MM.1S (cell line): ENCODE measurements at regions not wholly inside any gene's neighbourhood (a gene's known extent, or its start where the extent isn't known, plus 50 kb on each side); places are given as distances from the start of the nearest gene placed in this dataset.

Experiments
- DNase-seq: peaks from one replicate; pipeline ENCODE4 v3.0.0-alpha.2; 2015
- H2AFZ ChIP-seq: fragments of 300-600 bp; sonication (generic); 2 replicates; pipeline ENCODE4 v1.6.0; 2016; ENCODE audit warnings: antibody characterized with exemption, low read length
- H3F3A ChIP-seq: fragments of 300-600 bp; sonication (generic); 2 replicates; pipeline ENCODE4 v1.6.1; 2016; ENCODE audit warnings: mild to moderate bottlenecking, antibody characterized with exemption, low read length, moderate library complexity, mixed read lengths; ENCODE audit not compliant: insufficient read depth
- H3K27ac ChIP-seq: fragments of 300-600 bp; sonication (generic); 2 replicates; pipeline ENCODE4 v1.5.1; 2016; ENCODE audit warnings: mild to moderate bottlenecking, low read length
- H3K27me3 ChIP-seq: fragments of 300-600 bp; sonication (generic); replicated peaks from 2 replicates; pipeline ENCODE4 v1.6.0; 2016; ENCODE audit warnings: low read length; ENCODE audit not compliant: insufficient read depth
- H3K36me3 ChIP-seq: fragments of 300-600 bp; sonication (generic); replicated peaks from 2 replicates; pipeline ENCODE4 v1.6.1; 2016; ENCODE audit warnings: mild to moderate bottlenecking, low read length, mixed read lengths; ENCODE audit not compliant: insufficient read depth
- H3K4me1 ChIP-seq: fragments of 300-600 bp; sonication (generic); 2 replicates; pipeline ENCODE4 v1.6.1; 2016; ENCODE audit warnings: low read length, mixed read lengths
- H3K4me2 ChIP-seq: fragments of 300-600 bp; sonication (generic); 2 replicates; pipeline ENCODE4 v1.6.0; 2016; ENCODE audit warnings: low read depth, low read length
- H3K4me3 ChIP-seq: fragments of 300-600 bp; sonication (generic); 2 replicates; pipeline ENCODE4 v1.5.1; 2016; ENCODE audit warnings: low read length, mixed read lengths
- H3K79me2 ChIP-seq: fragments of 300-600 bp; sonication (generic); 2 replicates; pipeline ENCODE4 v1.6.1; 2016; ENCODE audit warnings: mixed run types, low read length, mixed read lengths
- H3K9ac ChIP-seq: fragments of 300-600 bp; sonication (generic); 2 replicates; pipeline ENCODE4 v1.6.1; 2016; ENCODE audit warnings: low read length, mixed read lengths
- H3K9me2 ChIP-seq: fragments of 300-600 bp; sonication (generic); replicated peaks from 2 replicates; pipeline ENCODE4 v1.6.1; 2016; ENCODE audit warnings: mild to moderate bottlenecking, low read length, mixed read lengths; ENCODE audit not compliant: insufficient read depth
- H3K9me3 ChIP-seq: fragments of 300-600 bp; sonication (generic); replicated peaks from 2 replicates; pipeline ENCODE4 v1.6.1; 2016; ENCODE audit warnings: mild to moderate bottlenecking, low read length, mixed read lengths; ENCODE audit not compliant: insufficient read depth
- H4K20me1 ChIP-seq: fragments of 300-600 bp; sonication (generic); 2 replicates; pipeline ENCODE4 v1.6.1; 2016; ENCODE audit warnings: mild to moderate bottlenecking, low read length, moderate library complexity, mixed read lengths; ENCODE audit not compliant: insufficient read depth
- CTCF ChIP-seq: fragments of 300-600 bp; sonication (generic); IDR thresholded peaks from 2 replicates; pipeline ENCODE4 v1.5.1; 2016; ENCODE audit warnings: antibody characterized with exemption, low read length, mixed read lengths
- EZH2 ChIP-seq: fragments of 300-600 bp; sonication (generic); optimal IDR thresholded peaks from 2 replicates; pipeline ENCODE3; 2017; ENCODE audit warnings: low read depth, mild to moderate bottlenecking, antibody characterized with exemption, low read length, mixed read lengths
- EZH2phosphoT487 ChIP-seq: fragments of 300-600 bp; sonication (generic); IDR thresholded peaks from 2 replicates; pipeline ENCODE4 v1.6.1; 2018; ENCODE audit warnings: antibody characterized with exemption, low read length

GRCh38 chr1:199449221-199449620 lies 578.3 kb upstream of the NR5A2 start:
- H3K9ac ChIP-seq = no peak overlapping the region
- no peak overlapping the region for H3K27ac ChIP-seq
- H3K4me3 ChIP-seq = no peak overlapping the region
- no peaks in the 10 kb centered on the region for H3K9me2 ChIP-seq
- H3K4me1 ChIP-seq = no peaks in the 10 kb centered on the region
- H3K27me3 ChIP-seq = no peaks in the 10 kb centered on the region
- H3K79me2 ChIP-seq = no peaks in the 10 kb centered on the region
- no peaks in the 10 kb centered on the region for H3F3A ChIP-seq
- TF ChIP-seq CTCF = no peak
- DNase-seq = no peak
- H3K9me3 ChIP-seq = no peaks in the 10 kb centered on the region
- no peaks in the 10 kb centered on the region for H4K20me1 ChIP-seq
- no peak overlapping the region for H2AFZ ChIP-seq
- no peak overlapping the region for H3K4me2 ChIP-seq
- no peaks in the 10 kb centered on the region for H3K36me3 ChIP-seq

GRCh38 chr1:199449681-199450080 lies 577.8 kb upstream of the NR5A2 start:
- Histone ChIP-seq H3K27me3 (no peaks in the 10 kb centered on the region), H3K9me2 (no peaks in the 10 kb centered on the region), H2AFZ (no peak overlapping the region), H3K79me2 (no peaks in the 10 kb centered on the region), H3K4me2 (no peak overlapping the region), H3F3A (no peaks in the 10 kb centered on the region), H3K9ac (no peak overlapping the region), H3K4me3 (no peak overlapping the region), H4K20me1 (no peaks in the 10 kb centered on the region), H3K4me1 (no peaks in the 10 kb centered on the region), H3K9me3 (no peaks in the 10 kb centered on the region), H3K36me3 (no peaks in the 10 kb centered on the region), H3K27ac (no peak overlapping the region)
- no peak for TF ChIP-seq CTCF
- no peak for TF ChIP-seq EZH2
- TF ChIP-seq EZH2phosphoT487 = no peak
- no peak for DNase-seq

GRCh38 chr1:199452627-199453026 lies 574.9 kb upstream of the NR5A2 start:
- H3K9me3 ChIP-seq = no peaks in the 10 kb centered on the region
- H3K4me1 ChIP-seq = no peaks in the 10 kb centered on the region
- TF ChIP-seq EZH2phosphoT487 (no peak), CTCF (no peak), EZH2 (no peak)
- no peak for DNase-seq
- H3K36me3 ChIP-seq = no peaks in the 10 kb centered on the region
- H3K27ac ChIP-seq = no peak overlapping the region
- no peak overlapping the region for H3K9ac ChIP-seq
- H4K20me1 ChIP-seq = no peaks in the 10 kb centered on the region
- no peaks in the 10 kb centered on the region for H3K79me2 ChIP-seq
- no peak overlapping the region for H3K4me3 ChIP-seq
- no peak overlapping the region for H3K4me2 ChIP-seq
- no peaks in the 10 kb centered on the region for H3K9me2 ChIP-seq
- no peak overlapping the region for H2AFZ ChIP-seq
- H3F3A ChIP-seq = no peaks in the 10 kb centered on the region
- no peaks in the 10 kb centered on the region for H3K27me3 ChIP-seq

- no peak for DNase-seq
- Histone ChIP-seq H3K4me2 (no peak overlapping the region), H3K79me2 (no peaks in the 10 kb centered on the region), H3K27ac (no peak overlapping the region), H3K36me3 (no peaks in the 10 kb centered on the region), H3K4me3 (no peak overlapping the region), H3K9me3 (no peaks in the 10 kb centered on the region), H3K9ac (no peak overlapping the region), H2AFZ (no peak overlapping the region), H3F3A (no peaks in the 10 kb centered on the region), H4K20me1 (no peaks in the 10 kb centered on the region), H3K27me3 (no peaks in the 10 kb centered on the region), H3K9me2 (no peaks in the 10 kb centered on the region), H3K4me1 (no peaks in the 10 kb centered on the region)
- no peak for TF ChIP-seq CTCF
- no peak for TF ChIP-seq EZH2phosphoT487
- TF ChIP-seq EZH2 = no peak
These were observed 573.8 kb upstream of the NR5A2 start for GRCh38 chr1:199453723-199454122.
